ENCODE measurements at regions not wholly inside any gene's neighbourhood (a gene's known extent, or its start where the extent isn't known, plus 50 kb on each side); places are given as distances from the start of the nearest gene placed in this dataset.

- Mint-ChIP-seq H3K4me3 (no peak overlapping the region), H3K36me3 (ENCODE audit: low read depth) (no peaks in the 10 kb centered on the region), H3K4me1 (no peaks in the 10 kb centered on the region), H3K27ac (no peak overlapping the region), H3K27me3 (no peaks in the 10 kb centered on the region), H3K9me3 (no peaks in the 10 kb centered on the region)
- ChIA-PET CTCF (no interaction called here), POLR2A (no interaction called here)
- DNase-seq: no peak
Measured at GRCh38 chr5:111937094-111937493, 180.1 kb upstream of the NREP start.

GRCh38 chr5:111935835-111936234 lies 178.8 kb upstream of the NREP start:
- Mint-ChIP-seq H3K27ac (no peak overlapping the region), H3K9me3 (no peaks in the 10 kb centered on the region), H3K4me3 (no peak overlapping the region), H3K4me1 (no peaks in the 10 kb centered on the region), H3K36me3 (ENCODE audit: low read depth) (no peaks in the 10 kb centered on the region), H3K27me3 (no peaks in the 10 kb centered on the region)
- CTCF ChIA-PET: no interaction called here
- DNase-seq: no peak
- POLR2A ChIA-PET: no interaction called here

- Mint-ChIP-seq H3K27ac (no peak overlapping the region), H3K36me3 (ENCODE audit: low read depth) (no peaks in the 10 kb centered on the region), H3K4me1 (no peaks in the 10 kb centered on the region), H3K9me3 (no peaks in the 10 kb centered on the region), H3K4me3 (no peak overlapping the region), H3K27me3 (no peaks in the 10 kb centered on the region)
- DNase-seq: no peak
- POLR2A ChIA-PET: no interaction called here
- CTCF ChIA-PET: no interaction called here
Measured at GRCh38 chr5:111935009-111935408, 178.0 kb upstream of the NREP start.

- Mint-ChIP-seq H3K36me3 (ENCODE audit: low read depth) (no peaks in the 10 kb centered on the region), H3K4me3 (no peak overlapping the region), H3K9me3 (no peaks in the 10 kb centered on the region), H3K27ac (no peak overlapping the region), H3K27me3 (no peaks in the 10 kb centered on the region), H3K4me1 (no peaks in the 10 kb centered on the region)
- no peak for DNase-seq
- CTCF ChIA-PET: no interaction called here
- POLR2A ChIA-PET: no interaction called here
Measured at GRCh38 chr5:111934511-111934910, 177.5 kb upstream of the NREP start.

GRCh38 chr5:111933086-111933485 lies 176.1 kb upstream of the NREP start:
- Mint-ChIP-seq H3K4me3 (no peak overlapping the region), H3K9me3 (no peaks in the 10 kb centered on the region), H3K27ac (no peak overlapping the region), H3K4me1 (no peaks in the 10 kb centered on the region), H3K36me3 (ENCODE audit: low read depth) (no peaks in the 10 kb centered on the region), H3K27me3 (no peaks in the 10 kb centered on the region)
- ChIA-PET CTCF (no interaction called here), POLR2A (no interaction called here)
- no peak for DNase-seq

GRCh38 chr5:111932628-111933027 lies 175.6 kb upstream of the NREP start:
- H3K9me3 Mint-ChIP-seq: no peaks in the 10 kb centered on the region
- H3K4me3 Mint-ChIP-seq: no peak overlapping the region
- H3K27me3 Mint-ChIP-seq: no peaks in the 10 kb centered on the region
- H3K4me1 Mint-ChIP-seq: no peaks in the 10 kb centered on the region
- no peaks in the 10 kb centered on the region for H3K36me3 Mint-ChIP-seq (ENCODE audit: low read depth)
- no peak overlapping the region for H3K27ac Mint-ChIP-seq
- POLR2A ChIA-PET: no interaction called here
- DNase-seq: no peak
- CTCF ChIA-PET: no interaction called here

GRCh38 chr5:111932199-111932598 lies 175.2 kb upstream of the NREP start:
- Mint-ChIP-seq H3K36me3 (ENCODE audit: low read depth) (no peaks in the 10 kb centered on the region), H3K27ac (no peak overlapping the region), H3K4me3 (no peak overlapping the region), H3K4me1 (no peaks in the 10 kb centered on the region), H3K9me3 (no peaks in the 10 kb centered on the region), H3K27me3 (no peaks in the 10 kb centered on the region)
- ChIA-PET POLR2A (no interaction called here), CTCF (no interaction called here)
- no peak for DNase-seq

- CTCF ChIA-PET: no interaction called here
- H3K36me3 Mint-ChIP-seq (ENCODE audit: low read depth): no peaks in the 10 kb centered on the region
- H3K9me3 Mint-ChIP-seq: no peaks in the 10 kb centered on the region
- H3K4me3 Mint-ChIP-seq: no peak overlapping the region
- H3K27me3 Mint-ChIP-seq: no peaks in the 10 kb centered on the region
- no peak for DNase-seq
- POLR2A ChIA-PET: no interaction called here
- H3K27ac Mint-ChIP-seq: no peak overlapping the region
- H3K4me1 Mint-ChIP-seq: no peaks in the 10 kb centered on the region
Measured at GRCh38 chr5:111931655-111932054, 174.7 kb upstream of the NREP start.

- H3K4me3 Mint-ChIP-seq: no peak overlapping the region
- CTCF ChIA-PET: no interaction called here
- no peak overlapping the region for H3K27ac Mint-ChIP-seq
- no peak for DNase-seq
- H3K4me1 Mint-ChIP-seq: no peaks in the 10 kb centered on the region
- no peaks in the 10 kb centered on the region for H3K27me3 Mint-ChIP-seq
- no peaks in the 10 kb centered on the region for H3K9me3 Mint-ChIP-seq
- H3K36me3 Mint-ChIP-seq (ENCODE audit: low read depth): no peaks in the 10 kb centered on the region
- POLR2A ChIA-PET: interaction anchor here (1.2 kb wide), 1 partner anchor 11 kb away, joined by 3 read pairs; no protein-coding TSS in a partner anchor
Measured at GRCh38 chr5:111930905-111931461, 174.0 kb upstream of the NREP start.

- H3K4me1 Mint-ChIP-seq: no peaks in the 10 kb centered on the region
- POLR2A ChIA-PET: interaction anchor here (1.2 kb wide), 1 partner anchor 11 kb away, joined by 3 read pairs; no protein-coding TSS in a partner anchor
Measured at GRCh38 chr5:111930449-111930848, 173.5 kb upstream of the NREP start.

GRCh38 chr5:111929867-111930266 lies 172.9 kb upstream of the NREP start:
- Mint-ChIP-seq H3K27ac (no peak overlapping the region), H3K4me3 (no peak overlapping the region), H3K9me3 (no peaks in the 10 kb centered on the region), H3K27me3 (no peaks in the 10 kb centered on the region), H3K4me1 (no peaks in the 10 kb centered on the region), H3K36me3 (ENCODE audit: low read depth) (no peaks in the 10 kb centered on the region)
- POLR2A ChIA-PET: interaction anchor here (1.2 kb wide), 1 partner anchor 12 kb away, joined by 3 read pairs; no protein-coding TSS in a partner anchor
- CTCF ChIA-PET: no interaction called here
- DNase-seq: no peak

More at GRCh38 chr5:111930449-111930848, 173.5 kb upstream of the NREP start:
- Mint-ChIP-seq H3K4me3 (no peak overlapping the region), H3K27me3 (no peaks in the 10 kb centered on the region), H3K9me3 (no peaks in the 10 kb centered on the region), H3K36me3 (ENCODE audit: low read depth) (no peaks in the 10 kb centered on the region), H3K27ac (no peak overlapping the region)
- DNase-seq: no peak
- CTCF ChIA-PET: no interaction called here

- CTCF ChIA-PET: no interaction called here
- H3K9me3 Mint-ChIP-seq: no peaks in the 10 kb centered on the region
- no peaks in the 10 kb centered on the region for H3K4me1 Mint-ChIP-seq
- H3K27me3 Mint-ChIP-seq: no peaks in the 10 kb centered on the region
- POLR2A ChIA-PET: no interaction called here
- no peaks in the 10 kb centered on the region for H3K36me3 Mint-ChIP-seq (ENCODE audit: low read depth)
- DNase-seq: no peak
- no peak overlapping the region for H3K4me3 Mint-ChIP-seq
- H3K27ac Mint-ChIP-seq: no peak overlapping the region
Measured at GRCh38 chr5:111929261-111929660, 172.3 kb upstream of the NREP start.

GRCh38 chr5:111928511-111928910 lies 171.5 kb upstream of the NREP start:
- H3K36me3 Mint-ChIP-seq (ENCODE audit: low read depth): no peaks in the 10 kb centered on the region
- no peaks in the 10 kb centered on the region for H3K9me3 Mint-ChIP-seq
- H3K4me3 Mint-ChIP-seq: no peak overlapping the region
- no peak overlapping the region for H3K27ac Mint-ChIP-seq
- ChIA-PET CTCF (no interaction called here), POLR2A (no interaction called here)
- H3K4me1 Mint-ChIP-seq: no peaks in the 10 kb centered on the region
- no peak for DNase-seq
- no peaks in the 10 kb centered on the region for H3K27me3 Mint-ChIP-seq

- DNase-seq: no peak
- Mint-ChIP-seq H3K27ac (no peak overlapping the region), H3K9me3 (no peaks in the 10 kb centered on the region), H3K4me1 (no peaks in the 10 kb centered on the region), H3K4me3 (no peak overlapping the region), H3K36me3 (ENCODE audit: low read depth) (no peaks in the 10 kb centered on the region), H3K27me3 (no peaks in the 10 kb centered on the region)
- ChIA-PET POLR2A (no interaction called here), CTCF (no interaction called here)
Measured at GRCh38 chr5:111927191-111927590, 170.2 kb upstream of the NREP start.

- H3K4me1 Mint-ChIP-seq: no peaks in the 10 kb centered on the region
- H3K9me3 Mint-ChIP-seq: no peaks in the 10 kb centered on the region
- no peak overlapping the region for H3K27ac Mint-ChIP-seq
- H3K36me3 Mint-ChIP-seq (ENCODE audit: low read depth): no peaks in the 10 kb centered on the region
- ChIA-PET CTCF (no interaction called here), POLR2A (no interaction called here)
- H3K4me3 Mint-ChIP-seq: no peak overlapping the region
- H3K27me3 Mint-ChIP-seq: no peaks in the 10 kb centered on the region
- no peak for DNase-seq
Measured at GRCh38 chr5:111926026-111926425, 169.0 kb upstream of the NREP start.

Measured in activated CD4-positive, alpha-beta memory T cell treated with anti-CD3 and anti-CD28 coated beads, Interleukin-2, amount 10 ng/mL, durations not matched to agents 7 days and 5 days (primary cell).